ENCODE measurements at regions not wholly inside any gene's neighbourhood (a gene's known extent, or its start where the extent isn't known, plus 50 kb on each side); places are given as distances from the start of the nearest gene placed in this dataset.
A peak's percentile ranks its signal among the peaks of the same experiment; 100 is the strongest.

- no peak for DNase-seq (ENCODE audit: low spot score)
- no peak for FAIRE-seq
Measured at GRCh38 chr3:162112719-162113118, 616.1 kb downstream of the OTOL1 start.

GRCh38 chr3:162117961-162118360 is 621.4 kb downstream of the OTOL1 start:
- FAIRE-seq (no peak), DNase-seq (ENCODE audit: low spot score) (no peak)

- no peak for FAIRE-seq
- no peak for DNase-seq (ENCODE audit: low spot score)
Measured at GRCh38 chr3:162119651-162120050, 623.0 kb downstream of the OTOL1 start.

- DNase-seq (ENCODE audit: low spot score) = no peak
- FAIRE-seq = no peak
Measured at GRCh38 chr3:162122405-162122804, 625.8 kb downstream of the OTOL1 start.

GRCh38 chr3:162125790-162126189 is 629.2 kb downstream of the OTOL1 start:
- DNase-seq (ENCODE audit: low spot score) (no peak), FAIRE-seq (no peak)

- FAIRE-seq (no peak), DNase-seq (ENCODE audit: low spot score) (no peak)
Measured at GRCh38 chr3:162130582-162130981, 634.0 kb downstream of the OTOL1 start.

GRCh38 chr3:162132981-162133380 is 636.4 kb downstream of the OTOL1 start:
- DNase-seq (ENCODE audit: low spot score) (no peak), FAIRE-seq (no peak)

GRCh38 chr3:162134571-162134970 is 638.0 kb downstream of the OTOL1 start:
- DNase-seq (ENCODE audit: low spot score) (peak; percentile 1), FAIRE-seq (no peak)

GRCh38 chr3:162136136-162136535 is 639.5 kb downstream of the OTOL1 start:
- FAIRE-seq = no peak
- no peak for DNase-seq (ENCODE audit: low spot score)

GRCh38 chr3:162138509-162138908 is 641.9 kb downstream of the OTOL1 start:
- FAIRE-seq = no peak
- no peak for DNase-seq (ENCODE audit: low spot score)

- no peak for FAIRE-seq
- no peak for DNase-seq (ENCODE audit: low spot score)
Measured at GRCh38 chr3:162139841-162140240, 643.2 kb downstream of the OTOL1 start.

GRCh38 chr3:162141272-162141791 is 644.7 kb downstream of the OTOL1 start:
- FAIRE-seq = no peak
- no peak for DNase-seq (ENCODE audit: low spot score)

GRCh38 chr3:162142511-162142910 is 645.9 kb downstream of the OTOL1 start:
- FAIRE-seq (no peak), DNase-seq (ENCODE audit: low spot score) (no peak)

GRCh38 chr3:162143180-162143579 is 646.6 kb downstream of the OTOL1 start:
- FAIRE-seq = no peak
- no peak for DNase-seq (ENCODE audit: low spot score)

- DNase-seq (ENCODE audit: low spot score) = no peak
- no peak for FAIRE-seq
Measured at GRCh38 chr3:162147996-162148395, 651.4 kb downstream of the OTOL1 start.

- DNase-seq (ENCODE audit: low spot score) (no peak), FAIRE-seq (no peak)
Measured at GRCh38 chr3:162150790-162151189, 654.2 kb downstream of the OTOL1 start.

GRCh38 chr3:162152636-162153035 is 656.0 kb downstream of the OTOL1 start:
- FAIRE-seq (no peak), DNase-seq (ENCODE audit: low spot score) (no peak)

GRCh38 chr3:162161595-162161994 is 665.0 kb downstream of the OTOL1 start:
- DNase-seq (ENCODE audit: low spot score) (no peak), FAIRE-seq (no peak)

GRCh38 chr3:162165346-162165745 is 668.7 kb downstream of the OTOL1 start:
- no peak for FAIRE-seq
- DNase-seq (ENCODE audit: low spot score) = no peak

GRCh38 chr3:162166543-162166942 is 669.9 kb downstream of the OTOL1 start:
- FAIRE-seq = no peak
- DNase-seq (ENCODE audit: low spot score) = no peak

GRCh38 chr3:162168715-162169114 is 672.1 kb downstream of the OTOL1 start:
- FAIRE-seq = no peak
- no peak for DNase-seq (ENCODE audit: low spot score)

- FAIRE-seq = no peak
- no peak for DNase-seq (ENCODE audit: low spot score)
Measured at GRCh38 chr3:162170581-162170980, 674.0 kb downstream of the OTOL1 start.

- DNase-seq (ENCODE audit: low spot score) = no peak
- no peak for FAIRE-seq
Measured at GRCh38 chr3:162171970-162172369, 675.4 kb downstream of the OTOL1 start.

- FAIRE-seq = no peak
- DNase-seq (ENCODE audit: low spot score) = no peak
Measured at GRCh38 chr3:162175145-162175544, 678.5 kb downstream of the OTOL1 start.

All from urothelium cell line (cell line).